ENCODE measurements at regions not wholly inside any gene's neighbourhood (a gene's known extent, or its start where the extent isn't known, plus 50 kb on each side); places are given as distances from the start of the nearest gene placed in this dataset.

DNA sequence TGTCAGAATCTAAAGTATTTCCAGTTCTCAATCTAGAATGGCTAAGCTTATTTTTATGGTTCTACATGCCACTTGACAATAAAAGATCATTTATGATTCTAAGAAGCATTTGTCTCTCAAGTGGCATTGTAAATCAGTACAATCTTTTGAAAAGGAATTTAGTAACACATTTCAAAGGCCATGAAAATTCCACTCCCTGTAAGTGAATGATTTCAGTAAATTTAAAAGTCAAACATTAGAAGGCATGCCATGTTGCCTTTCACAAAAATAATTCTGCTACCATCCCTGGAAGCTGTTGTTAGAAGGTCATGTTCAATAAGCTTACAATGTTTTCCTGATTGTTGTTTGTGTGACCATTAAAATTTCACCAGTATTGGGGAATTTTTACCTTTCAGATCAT lies 142.9 kb downstream of the RPIA start:
- no peak for DNase-seq

GRCh38 chr2:88834866-88835265 lies 143.4 kb downstream of the RPIA start:
- DNase-seq = no peak

GRCh38 chr2:88835726-88836125 lies 144.3 kb downstream of the RPIA start:
- DNase-seq = no peak

DNA sequence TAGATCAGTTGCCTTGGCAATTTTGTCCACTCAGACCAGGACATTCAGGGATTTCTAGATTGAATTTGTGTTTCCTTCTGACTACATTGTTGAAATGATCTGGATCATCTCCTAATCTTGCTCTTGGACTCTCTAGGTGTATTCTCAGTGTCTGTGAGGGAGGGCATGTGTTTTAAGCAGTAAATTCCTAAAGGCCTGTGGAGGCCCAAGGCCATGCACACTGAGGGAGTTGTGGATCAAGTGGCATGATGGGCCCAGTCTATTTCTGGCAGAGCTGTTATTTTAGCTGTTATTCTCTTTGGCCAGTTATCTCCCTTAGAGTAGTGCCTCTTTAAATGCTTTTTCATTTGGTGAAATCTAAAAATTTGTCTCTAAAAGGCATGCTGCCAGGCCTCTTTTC lies 144.9 kb downstream of the RPIA start:
- no peak for DNase-seq

DNA sequence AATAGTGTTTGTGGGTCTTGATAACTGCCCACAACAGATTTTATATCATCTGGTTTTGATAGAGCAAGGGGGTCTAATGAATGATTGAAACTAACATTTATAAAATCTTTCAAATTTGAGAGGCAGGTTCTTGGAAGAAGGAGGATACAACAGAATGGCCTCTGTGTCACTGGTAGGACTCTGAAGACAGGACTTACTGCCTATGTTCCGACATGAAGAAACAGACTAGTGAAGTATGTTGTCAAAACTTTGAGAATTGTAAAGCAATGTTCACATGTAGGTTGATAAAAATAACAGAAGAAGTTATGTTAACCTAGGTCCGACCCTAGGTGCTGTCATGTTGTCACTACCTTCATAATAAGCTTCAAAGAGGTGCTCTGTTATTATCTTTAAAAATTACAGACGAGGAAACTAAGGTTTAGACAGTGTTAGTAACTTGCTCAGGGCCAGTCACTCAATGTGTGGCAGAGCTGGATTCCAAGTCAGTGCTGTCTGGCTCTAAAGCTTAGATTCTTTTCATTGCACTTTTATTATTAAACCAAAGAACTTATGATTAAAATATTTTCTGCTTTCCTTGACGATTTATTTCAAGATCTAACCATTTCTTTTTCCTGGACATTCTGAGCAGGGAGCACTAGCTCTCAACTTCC lies 146.2 kb downstream of the RPIA start:
- no peak for DNase-seq

DNA sequence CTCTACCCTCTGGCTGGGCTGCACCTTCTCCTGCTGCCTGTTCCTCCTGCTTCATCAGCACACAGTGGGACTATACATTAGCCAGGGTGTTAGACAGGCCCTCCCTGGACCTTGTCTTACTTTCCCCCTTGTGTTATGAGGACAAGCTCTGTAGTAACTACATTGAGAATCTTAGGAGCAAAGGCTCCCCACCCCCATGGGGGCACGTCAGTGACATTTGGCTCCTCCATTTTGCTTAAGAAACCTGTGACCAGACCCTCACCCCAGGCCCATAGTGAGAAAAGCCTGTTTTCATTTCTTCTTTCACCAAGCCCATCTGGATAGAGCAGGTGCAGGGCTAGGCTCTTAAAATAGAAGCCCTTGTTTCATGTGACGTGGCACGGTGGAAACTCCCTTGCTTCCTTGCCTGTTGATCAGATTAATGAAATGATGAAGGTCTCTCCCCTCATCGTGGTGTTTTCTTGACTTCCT lies 146.7 kb downstream of the RPIA start:
- DNase-seq = no peak

- DNase-seq = no peak
These were observed 149.9 kb downstream of the RPIA start for GRCh38 chr2:88841224-88841929.

GRCh38 chr2:88842656-88843460 lies 151.4 kb downstream of the RPIA start:
- no peak for DNase-seq

- DNase-seq = no peak
These were observed 152.2 kb downstream of the RPIA start for GRCh38 chr2:88843651-88844050.

DNA sequence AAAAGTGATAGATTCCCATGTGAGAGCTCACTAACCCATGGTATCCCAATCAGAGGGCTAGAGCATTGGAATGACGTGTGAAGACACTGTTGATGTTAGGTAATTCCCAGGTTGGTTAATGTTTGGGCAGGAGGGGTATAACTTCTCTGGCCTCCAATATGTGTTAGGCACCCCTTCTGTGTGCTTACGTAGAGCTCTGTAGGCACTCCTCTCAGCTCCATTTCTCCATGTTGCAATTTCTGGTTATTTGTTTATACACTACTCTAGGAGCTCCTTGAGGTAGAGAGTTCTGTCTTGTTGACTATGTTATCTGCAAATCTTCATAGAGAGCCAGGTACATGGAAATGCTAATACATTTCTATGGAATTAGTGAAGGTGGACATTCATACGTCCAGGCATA lies 153.5 kb downstream of the RPIA start:
- no peak for DNase-seq

DNA sequence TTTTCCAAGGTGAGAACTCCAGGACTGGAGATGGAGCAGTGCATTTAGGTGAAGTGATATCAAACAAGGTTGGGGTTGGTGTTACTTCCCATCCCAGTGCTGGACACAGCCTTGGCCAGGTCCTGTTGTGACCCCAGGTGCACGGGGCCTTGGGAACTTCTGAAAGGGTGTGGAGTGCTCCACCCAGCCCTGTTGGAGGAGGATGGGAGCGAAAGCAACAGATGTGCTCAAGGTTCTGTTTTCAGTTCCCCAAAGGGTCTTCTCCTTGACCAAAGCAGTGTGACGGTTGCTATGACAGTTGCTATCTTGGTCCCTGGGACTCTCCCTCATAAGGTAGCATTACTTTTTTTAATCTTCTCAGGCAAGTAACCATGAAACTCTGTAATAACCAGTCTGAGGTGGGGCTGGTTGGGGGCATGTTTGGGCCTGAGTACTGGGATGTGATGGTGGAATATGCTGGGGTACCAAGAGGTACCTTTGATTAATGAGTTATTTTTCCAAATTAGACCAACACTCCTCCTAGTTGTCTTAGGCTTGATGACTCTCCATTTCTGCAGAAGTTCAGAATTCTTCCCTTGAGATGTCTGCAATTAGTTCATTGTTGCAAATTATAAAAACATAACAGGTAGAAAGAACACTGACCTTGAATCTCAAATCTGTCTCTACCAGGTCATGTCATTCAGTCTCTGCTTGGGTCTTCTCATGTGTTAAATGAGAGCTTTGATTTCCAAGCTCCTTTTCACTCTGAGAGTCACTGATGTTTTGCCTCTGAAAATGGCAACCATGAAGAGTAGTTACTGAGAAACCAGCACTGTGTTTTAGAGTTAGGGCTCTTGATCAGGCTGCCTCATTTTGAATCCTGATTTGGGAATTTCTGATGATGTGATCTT lies 154.5 kb downstream of the RPIA start:
- no peak for DNase-seq

GRCh38 chr2:88852753-88853402 lies 161.4 kb downstream of the RPIA start:
- no peak for DNase-seq

- DNase-seq = no peak
These were observed 161.9 kb downstream of the RPIA start for GRCh38 chr2:88853403-88853790.

DNA sequence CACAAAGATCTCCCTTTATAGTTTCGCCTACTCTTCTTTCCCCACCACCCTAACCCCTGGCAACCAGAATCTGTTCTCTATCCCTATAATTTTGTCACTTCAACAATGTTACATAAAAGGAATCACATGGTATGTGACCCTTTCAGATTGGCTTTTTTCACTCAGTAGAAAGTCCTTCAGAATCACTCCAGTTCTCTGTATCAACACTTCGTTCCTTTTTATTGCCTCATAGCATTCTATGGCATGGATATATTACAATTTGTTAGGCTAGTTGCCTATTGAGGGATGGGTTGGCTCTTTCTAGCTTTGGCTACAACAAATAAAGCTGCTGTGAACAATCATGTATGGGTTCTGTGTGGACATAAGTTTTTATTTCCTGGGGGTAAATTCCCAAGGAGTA lies 163.1 kb downstream of the RPIA start:
- DNase-seq = no peak

DNA sequence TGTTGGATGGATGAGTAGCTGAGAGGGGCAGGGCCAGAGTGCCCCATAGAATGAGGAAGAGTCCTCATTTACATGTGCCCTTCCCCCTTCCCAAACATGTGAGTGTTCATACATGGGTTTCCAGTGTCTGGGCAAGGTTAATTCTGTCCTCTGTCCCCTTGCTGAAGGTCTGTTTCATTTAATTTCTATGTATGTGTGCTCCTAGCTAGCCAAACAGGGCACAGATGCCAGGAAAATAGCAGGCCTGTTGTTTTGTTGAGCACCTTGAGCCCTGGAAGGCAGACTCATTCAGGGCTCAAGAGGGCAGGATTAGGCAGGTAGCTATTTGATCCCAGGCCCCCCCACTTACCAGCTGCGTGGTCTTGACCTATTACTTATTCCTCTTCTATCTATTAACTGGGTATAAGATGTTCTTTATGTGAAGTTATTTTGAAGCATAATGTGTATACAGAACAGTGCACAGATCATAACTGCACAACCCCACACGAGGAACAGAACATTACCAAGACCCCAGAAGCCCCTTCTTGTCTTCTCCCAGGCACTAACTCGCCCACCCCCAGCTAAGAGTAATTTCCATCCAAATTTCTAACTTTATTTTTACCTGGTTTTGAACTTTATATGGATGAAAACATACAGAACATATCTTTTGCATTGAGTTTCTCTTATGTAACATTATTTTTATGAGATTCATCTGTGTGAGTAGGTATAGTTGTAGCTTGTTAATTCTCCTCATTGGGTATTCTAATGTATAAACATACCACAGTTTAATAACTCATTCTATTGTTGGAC lies 164.3 kb downstream of the RPIA start:
- DNase-seq = no peak

DNA sequence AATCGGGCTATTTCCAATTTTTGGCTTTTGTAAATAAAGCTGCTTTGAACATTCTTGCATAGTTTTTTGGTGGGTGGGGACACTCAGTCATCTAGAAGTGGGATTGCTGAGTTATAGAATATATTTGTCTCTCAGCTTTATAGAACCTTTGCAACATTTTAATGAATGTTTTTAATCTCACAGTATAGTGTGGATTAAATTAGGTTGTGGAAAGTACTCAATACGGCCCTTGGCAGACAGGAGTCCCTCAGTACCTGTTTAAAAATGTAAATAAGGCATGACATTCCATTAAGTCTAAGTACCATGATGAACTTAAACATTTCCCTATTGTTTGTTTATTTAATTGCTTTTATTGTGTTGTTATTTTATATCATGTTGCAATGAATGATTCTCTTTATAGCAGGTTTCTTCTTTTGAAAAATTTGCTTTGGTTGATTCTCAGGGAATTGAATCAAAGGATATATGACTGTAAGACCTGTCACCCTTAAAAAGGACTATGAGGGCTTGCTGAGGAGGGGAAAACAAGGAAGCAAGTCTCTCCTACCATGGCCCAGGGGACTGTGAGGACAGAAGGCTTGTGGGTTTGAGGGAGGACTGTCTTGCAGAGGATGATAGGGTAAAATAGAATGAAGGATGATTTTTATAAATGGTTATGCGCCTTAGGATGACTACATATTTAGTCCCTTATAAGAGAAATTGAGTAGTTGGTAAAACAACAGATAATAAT lies 165.1 kb downstream of the RPIA start:
- no peak for DNase-seq

- no peak for DNase-seq
These were observed 165.8 kb downstream of the RPIA start for GRCh38 chr2:88857274-88857741.

DNA sequence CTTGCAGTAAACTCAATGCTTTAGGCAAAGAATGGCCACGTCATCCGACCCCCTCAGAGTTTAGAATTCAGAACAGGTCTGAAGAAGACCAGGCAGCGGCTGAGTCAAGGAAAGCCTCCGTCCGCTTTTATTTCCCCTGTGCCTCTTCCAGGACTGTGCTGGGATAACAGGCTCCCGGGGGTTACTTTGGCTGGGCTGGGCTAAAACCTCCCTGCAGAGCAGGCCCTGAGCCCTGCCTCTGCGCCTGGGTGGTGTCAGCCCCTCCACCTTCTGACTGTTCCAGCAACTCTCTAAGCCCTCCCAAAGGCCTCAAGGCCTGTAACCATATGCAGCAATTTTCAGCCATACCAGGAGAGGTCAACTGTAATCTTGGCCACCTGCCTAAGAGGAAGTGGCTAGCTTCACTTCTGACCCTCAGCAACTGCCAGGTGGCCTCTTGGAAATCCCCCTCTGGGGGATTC lies 166.5 kb downstream of the RPIA start:
- no peak for DNase-seq

DNA sequence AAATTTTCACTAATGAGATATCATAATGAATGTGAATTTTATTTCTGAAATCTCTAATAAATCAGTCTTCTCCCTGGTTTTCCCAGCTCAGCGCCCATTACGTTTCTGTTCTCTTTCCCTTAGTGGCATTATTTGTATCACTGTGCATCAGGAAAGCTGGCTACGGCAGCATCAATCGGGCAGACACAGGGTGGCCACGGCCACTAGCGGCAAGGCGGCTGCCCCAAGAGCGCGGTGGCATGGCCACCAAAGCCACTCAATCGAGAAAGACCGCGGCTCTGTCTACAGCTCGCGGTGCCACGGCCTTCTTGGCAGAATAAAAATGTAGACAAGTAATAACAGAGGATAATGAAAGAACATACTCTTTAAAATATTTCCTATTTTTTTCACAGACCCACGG lies 168.0 kb downstream of the RPIA start:
- no peak for DNase-seq

DNA sequence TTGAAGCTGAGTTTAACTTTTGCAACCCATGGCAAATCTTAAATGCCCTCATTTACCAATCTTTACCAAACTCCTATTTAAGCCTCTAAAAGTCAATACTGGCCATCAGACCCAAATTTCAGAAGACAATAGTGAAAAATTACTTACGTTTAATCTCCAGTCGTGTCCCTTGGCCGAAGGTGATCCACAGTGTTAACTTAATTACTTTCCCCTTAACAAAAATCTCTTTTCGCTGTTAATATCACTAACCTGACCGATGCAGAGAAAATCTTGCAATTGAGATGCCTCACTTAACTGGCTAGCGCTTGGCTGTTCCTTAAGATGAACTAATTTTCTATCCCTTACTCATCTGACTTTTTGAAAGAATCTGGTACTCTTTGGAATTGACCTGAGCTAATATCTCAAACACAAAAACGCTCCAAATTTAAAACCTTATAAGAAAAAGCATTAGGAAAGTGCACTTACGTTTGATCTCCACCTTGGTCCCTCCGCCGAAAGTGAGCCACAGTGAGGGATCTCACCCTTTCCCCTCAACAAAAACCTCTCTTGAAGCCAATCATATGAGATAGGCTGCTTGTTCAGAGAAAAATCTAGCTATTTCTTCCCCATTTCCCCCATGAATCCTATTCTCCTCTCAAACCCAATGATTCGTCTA lies 169.1 kb downstream of the RPIA start:
- no peak for DNase-seq
